NCI-H2081 (cell line): ENCODE measurements at regions not wholly inside any gene's neighbourhood (a gene's known extent, or its start where the extent isn't known, plus 50 kb on each side); places are given as distances from the start of the nearest gene placed in this dataset.
A peak's percentile ranks its signal among the peaks of the same experiment; 100 is the strongest.

ENCODE experiments used
- DNase-seq, 2 experiments: peaks; one replicate each; lab custom pipeline; 2025; lab: John Stamatoyannopoulos, UW

DNA sequence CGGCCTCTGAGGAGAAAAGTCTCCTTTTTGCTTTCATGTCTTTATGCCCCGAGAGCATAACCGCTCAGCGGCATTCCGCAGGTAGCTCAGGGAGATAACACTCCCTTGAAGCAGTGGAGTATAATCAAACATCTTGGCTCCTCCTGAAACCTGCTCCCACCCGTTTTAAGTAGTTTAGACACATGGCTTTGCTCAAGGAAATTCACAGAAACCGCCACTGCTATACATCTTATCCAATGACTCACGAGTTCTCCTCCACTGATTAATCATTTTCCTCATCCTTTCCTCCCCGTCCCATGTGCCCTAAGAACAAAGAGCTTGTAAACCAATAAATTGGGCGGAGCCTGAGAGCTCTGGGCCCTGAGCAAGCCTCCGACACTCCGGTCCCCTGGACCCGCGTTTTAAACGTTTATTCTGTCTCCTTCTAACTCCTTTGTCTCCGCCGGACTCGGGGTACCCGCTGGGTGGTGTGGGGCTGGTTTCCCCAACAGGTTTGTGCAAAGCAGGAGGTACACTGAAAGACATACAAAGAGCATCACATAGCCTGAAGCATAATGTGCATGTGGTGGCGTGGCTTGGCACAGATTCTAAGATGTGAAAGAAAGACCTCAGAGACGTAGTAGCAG lies 401.2 kb downstream of the TLL1 start:
- no peak for DNase-seq

- no peak for DNase-seq
Measured at GRCh38 chr4:166274775-166275174, 401.7 kb downstream of the TLL1 start.

- DNase-seq, result no peak
Measured at GRCh38 chr4:166277401-166277800, 404.4 kb downstream of the TLL1 start.

GRCh38 chr4:166277853-166278252 lies 404.8 kb downstream of the TLL1 start:
- no peak for DNase-seq

DNA sequence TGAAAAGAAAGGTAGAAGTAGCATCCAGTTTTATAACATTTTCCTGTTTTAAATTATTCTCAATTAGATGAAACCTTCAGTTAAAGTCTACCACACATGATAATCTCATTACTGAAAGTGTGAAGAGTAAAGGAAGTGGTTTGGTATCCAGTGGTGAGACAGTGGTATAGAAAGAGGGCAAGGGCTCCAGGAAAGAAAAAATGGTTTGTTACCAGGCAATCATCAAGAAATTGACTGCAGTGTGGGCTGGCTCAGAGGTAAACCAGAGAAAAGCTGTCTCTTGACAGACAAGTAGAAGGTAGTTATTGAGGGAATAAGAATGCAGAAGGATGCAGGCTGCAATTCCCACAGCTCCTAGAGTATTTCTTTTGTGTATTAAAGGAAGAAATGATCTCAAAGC lies 406.2 kb downstream of the TLL1 start:
- peak in 1 of 2 experiments; percentile 21 for DNase-seq

GRCh38 chr4:166280642-166281041 lies 407.6 kb downstream of the TLL1 start:
- no peak for DNase-seq

- peak; percentile 31 to 73 for DNase-seq
Measured at GRCh38 chr4:166282081-166282770, 409.2 kb downstream of the TLL1 start.

GRCh38 chr4:166284221-166284620 lies 411.2 kb downstream of the TLL1 start:
- DNase-seq, result no peak

DNA sequence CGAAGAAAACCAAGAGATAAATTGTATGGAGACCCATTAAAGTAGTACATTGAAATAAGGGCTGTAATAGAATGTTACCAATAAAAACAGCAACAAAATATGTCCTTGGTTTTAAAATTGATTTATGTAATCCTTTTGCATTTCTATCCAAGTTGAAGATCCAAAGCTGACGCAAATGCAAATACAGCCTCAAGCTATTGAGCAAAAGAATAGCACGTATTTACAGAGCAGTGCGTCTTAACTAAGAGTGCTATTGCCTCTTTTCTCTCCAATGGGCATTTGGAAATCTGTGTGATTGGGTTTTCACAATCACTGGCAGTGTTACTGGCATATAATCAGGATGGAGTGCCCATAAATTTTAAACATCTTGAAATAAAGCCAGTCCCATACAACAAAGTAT lies 417.4 kb downstream of the TLL1 start:
- DNase-seq, result peak in 1 of 2 experiments; percentile 62

DNA sequence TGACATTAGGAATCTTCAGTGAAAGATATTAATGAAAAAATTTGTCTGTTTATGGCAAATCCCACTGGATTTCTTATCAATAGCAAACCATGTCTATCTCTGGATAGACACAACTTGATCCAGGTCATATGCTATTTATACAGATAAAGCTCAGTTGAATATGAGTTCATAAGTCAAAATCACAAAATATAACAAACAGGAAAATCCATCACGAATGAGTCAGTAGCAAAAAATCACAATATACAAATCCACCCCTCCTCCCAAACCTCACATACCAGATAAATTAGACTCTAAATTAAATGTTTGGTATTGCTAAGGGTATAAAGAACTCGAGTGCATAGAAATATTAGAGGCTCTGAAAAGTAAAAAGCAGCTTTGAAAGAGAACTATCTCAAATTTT lies 420.5 kb downstream of the TLL1 start:
- no peak for DNase-seq

GRCh38 chr4:166301266-166301665 lies 428.2 kb downstream of the TLL1 start:
- DNase-seq, result no peak

DNA sequence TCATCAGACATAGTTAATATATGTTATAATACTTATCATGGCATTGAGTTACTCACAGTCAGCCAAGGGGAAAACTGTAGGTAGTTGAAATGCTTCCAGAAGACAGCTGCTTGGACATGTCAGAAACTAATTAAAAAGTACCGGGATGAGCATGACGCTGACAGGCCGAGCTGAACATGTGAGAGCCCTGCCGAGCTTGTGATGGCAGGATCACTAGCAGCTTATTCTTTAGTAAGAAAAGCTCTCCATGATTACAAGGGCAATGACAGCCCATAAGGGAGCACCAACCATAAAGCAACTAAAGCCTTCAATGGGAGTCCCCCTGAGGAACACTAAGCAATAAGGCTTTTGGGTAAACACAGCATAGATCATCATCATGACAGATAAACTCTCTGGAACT lies 435.6 kb downstream of the TLL1 start:
- no peak for DNase-seq

DNA sequence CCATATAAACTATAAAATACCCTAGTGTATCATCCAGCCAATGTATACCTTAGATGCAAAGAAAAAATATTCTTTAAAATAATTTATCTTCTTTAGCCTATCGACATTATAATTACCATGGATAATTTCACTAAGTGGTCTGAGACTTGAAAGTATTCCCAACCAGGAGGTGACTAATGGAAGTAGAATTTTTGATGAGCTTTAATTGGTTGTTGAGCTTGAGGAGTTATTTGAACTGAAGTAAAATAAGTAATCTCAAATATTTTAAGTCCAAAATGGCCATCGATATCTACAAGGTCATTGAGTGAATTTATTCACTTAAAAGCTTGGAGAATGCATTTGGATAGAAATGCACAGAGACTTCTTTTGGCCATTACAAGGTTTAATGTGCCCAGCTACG lies 436.2 kb downstream of the TLL1 start:
- DNase-seq, result no peak

DNA sequence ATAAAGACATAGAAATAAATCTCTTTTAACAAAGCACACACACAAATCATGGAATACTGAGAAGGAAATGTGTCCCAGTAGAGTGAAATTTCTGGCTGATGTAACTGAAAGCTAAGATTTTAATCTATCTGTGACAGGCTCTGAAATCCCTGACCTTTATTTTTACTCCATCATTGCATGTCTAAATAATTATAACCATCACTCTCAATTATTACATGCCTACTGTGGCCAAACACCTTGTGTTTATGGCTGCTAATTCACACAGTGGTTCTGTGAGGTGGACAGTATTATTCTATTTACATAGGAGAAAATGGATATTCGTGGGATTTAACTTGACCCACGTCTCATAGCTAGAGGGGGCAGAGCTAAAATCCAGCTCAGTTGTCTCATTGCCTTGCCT lies 438.1 kb downstream of the TLL1 start:
- DNase-seq, result peak in 1 of 2 experiments; percentile 26

GRCh38 chr4:166312166-166312565 lies 439.1 kb downstream of the TLL1 start:
- no peak for DNase-seq

- no peak for DNase-seq
Measured at GRCh38 chr4:166314902-166315301, 441.9 kb downstream of the TLL1 start.

GRCh38 chr4:166315721-166316467 lies 442.9 kb downstream of the TLL1 start:
- no peak for DNase-seq

DNA sequence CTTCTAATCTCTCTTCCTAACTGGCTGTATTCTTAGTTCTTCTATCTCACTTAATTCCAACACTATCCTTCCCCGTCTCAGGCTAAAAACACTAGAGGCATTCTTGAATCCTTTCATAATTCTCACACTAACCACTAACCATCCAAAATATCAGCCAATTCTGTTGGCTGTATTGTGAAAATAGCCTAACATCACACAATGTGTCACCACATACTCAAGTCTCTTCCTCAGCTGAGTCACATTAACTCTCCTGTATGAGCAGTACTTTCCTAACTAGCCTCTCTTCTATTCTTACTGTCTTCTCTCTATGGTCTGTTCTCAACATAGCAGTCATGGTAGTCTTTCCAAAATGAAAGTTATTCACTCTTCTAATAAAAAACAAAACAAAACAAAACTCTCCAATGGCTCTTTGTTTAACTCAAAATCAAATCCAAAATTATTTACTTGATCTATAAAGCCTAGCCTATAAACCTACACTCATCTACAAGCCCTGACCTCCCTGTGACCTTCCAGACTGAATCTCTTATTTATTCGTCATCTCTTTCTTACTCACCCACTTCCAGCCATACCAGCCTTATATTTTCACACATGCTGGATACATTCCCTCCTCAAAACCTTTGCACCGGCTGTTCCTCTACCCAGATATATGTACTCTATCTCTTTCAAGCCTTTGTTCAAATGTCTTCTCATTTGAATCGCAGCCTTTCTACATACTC lies 445.9 kb downstream of the TLL1 start:
- DNase-seq, result no peak

DNA sequence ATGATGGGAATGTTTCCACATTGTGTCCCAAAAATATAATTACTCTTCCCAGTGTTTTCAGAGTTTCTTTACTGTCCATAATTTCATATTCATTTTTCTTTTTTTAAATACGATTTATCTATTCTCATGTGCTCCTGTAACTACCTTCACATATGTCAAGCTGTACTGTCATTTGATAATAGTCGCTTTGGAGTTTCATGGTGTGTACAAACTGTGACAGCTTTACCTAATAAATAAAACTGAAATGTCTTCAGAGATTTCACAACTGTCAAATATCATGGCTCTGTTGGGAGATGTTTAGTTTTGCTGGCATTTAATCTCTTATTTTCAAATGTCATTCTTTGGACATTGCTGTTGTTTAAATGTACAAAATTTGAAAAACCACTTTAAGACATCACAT lies 450.2 kb downstream of the TLL1 start:
- no peak for DNase-seq

GRCh38 chr4:166324321-166324720 lies 451.3 kb downstream of the TLL1 start:
- DNase-seq, result peak; percentile 50 to 60

DNA sequence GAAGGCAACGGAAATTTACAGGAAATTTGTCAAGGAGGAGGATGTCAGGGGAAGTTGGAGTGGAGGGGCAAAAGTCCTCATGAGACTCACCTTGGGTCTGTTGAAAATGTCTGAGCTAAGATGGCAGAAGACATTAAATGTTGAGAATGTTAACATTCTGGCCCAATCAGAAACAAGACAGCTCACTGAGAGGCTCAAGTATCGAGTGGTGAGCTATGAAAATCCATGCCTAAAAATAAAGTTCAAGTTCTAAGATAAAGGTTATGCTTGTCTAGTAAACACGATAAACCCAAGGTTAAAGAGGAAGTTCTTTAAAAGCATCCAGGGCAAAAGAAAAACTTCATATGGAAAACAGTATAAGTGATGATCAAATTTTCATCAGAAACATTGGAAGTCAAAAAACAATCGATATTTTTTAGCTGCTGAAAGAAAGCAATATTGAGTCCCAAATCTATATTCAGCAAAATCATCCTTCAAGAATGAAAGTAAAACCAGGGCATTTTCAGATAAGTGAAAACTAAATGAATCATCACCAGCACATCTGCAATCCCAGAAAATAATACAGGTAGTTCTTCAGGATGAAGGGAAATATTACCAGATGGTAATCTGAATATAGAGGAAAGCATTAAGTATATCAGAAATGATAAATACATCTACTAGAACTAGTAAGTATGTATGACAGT lies 462.4 kb downstream of the TLL1 start:
- DNase-seq, result no peak

DNA sequence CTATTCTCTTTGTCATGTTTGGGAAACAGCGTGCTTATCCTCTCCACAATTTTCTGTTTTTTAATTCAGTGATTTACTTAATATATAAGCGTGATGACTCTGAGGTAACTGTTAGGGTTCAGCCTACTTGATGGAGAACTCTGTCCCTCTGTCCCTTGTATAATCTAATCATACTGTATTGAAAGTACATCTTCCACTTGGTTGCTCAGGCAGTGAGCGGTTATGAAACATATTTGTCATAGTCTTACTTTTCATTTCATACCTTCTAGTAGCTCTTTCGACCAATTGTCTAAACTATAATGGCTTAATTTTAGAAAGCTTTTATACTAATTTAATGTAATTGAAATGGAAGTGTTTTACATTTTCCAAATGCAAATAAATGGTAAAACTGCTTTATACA lies 469.0 kb downstream of the TLL1 start:
- no peak for DNase-seq
